ENCODE measurements at regions not wholly inside any gene's neighbourhood (a gene's known extent, or its start where the extent isn't known, plus 50 kb on each side); places are given as distances from the start of the nearest gene placed in this dataset.
A peak's percentile ranks its signal among the peaks of the same experiment; 100 is the strongest.
"Not testable (repeated sequence)": the region's sequence is repeated elsewhere in the genome, so short reads cannot be mapped to it uniquely, and the experiment has no call there.

GRCh38 chr13:68927387-68928026, 1180.1 kb upstream of the ATXN8OS start:
- DNase-seq, result no peak

GRCh38 chr13:68923995-68924394, 1183.6 kb upstream of the ATXN8OS start:
- DNase-seq, result no peak

GRCh38 chr13:68908879-68909278, 1198.7 kb upstream of the ATXN8OS start:
- no peak for DNase-seq

- DNase-seq, result no peak
These were observed 1202.4 kb upstream of the ATXN8OS start for GRCh38 chr13:68905186-68905585.

- no peak for DNase-seq
These were observed 1210.2 kb upstream of the ATXN8OS start for GRCh38 chr13:68897331-68897928.

- no peak for DNase-seq
These were observed 1211.9 kb upstream of the ATXN8OS start for GRCh38 chr13:68895696-68896095.

- DNase-seq, result not testable (repeated sequence)
These were observed 1213.9 kb upstream of the ATXN8OS start for GRCh38 chr13:68893721-68894120.

- not testable (repeated sequence) for DNase-seq
These were observed 1215.0 kb upstream of the ATXN8OS start for GRCh38 chr13:68892596-68892995.

- not testable (repeated sequence) for DNase-seq
These were observed 1217.5 kb upstream of the ATXN8OS start for GRCh38 chr13:68890101-68890500.

- DNase-seq, result no peak
These were observed 1218.8 kb upstream of the ATXN8OS start for GRCh38 chr13:68888832-68889231.

GRCh38 chr13:68872338-68872737, 1235.3 kb upstream of the ATXN8OS start:
- DNase-seq, result no peak

- no peak for DNase-seq
These were observed 1256.6 kb upstream of the ATXN8OS start for GRCh38 chr13:68851026-68851425.

GRCh38 chr13:68850160-68850559, 1257.5 kb upstream of the ATXN8OS start:
- DNase-seq, result no peak

GRCh38 chr13:68846663-68847062, 1261.0 kb upstream of the ATXN8OS start:
- no peak for DNase-seq

- no peak for DNase-seq
These were observed 1273.3 kb upstream of the ATXN8OS start for GRCh38 chr13:68834375-68834774.

- DNase-seq, result no peak
These were observed 1290.9 kb upstream of the ATXN8OS start for GRCh38 chr13:68816715-68817114.

GRCh38 chr13:68813180-68813796, 1294.3 kb upstream of the ATXN8OS start:
- DNase-seq, result no peak

- no peak for DNase-seq
These were observed 1297.0 kb upstream of the ATXN8OS start for GRCh38 chr13:68810660-68811059.

GRCh38 chr13:68808456-68808855, 1299.2 kb upstream of the ATXN8OS start:
- DNase-seq, result no peak

GRCh38 chr13:68806125-68806524, 1301.5 kb upstream of the ATXN8OS start:
- no peak for DNase-seq

GRCh38 chr13:68784275-68784674, 1323.4 kb upstream of the ATXN8OS start:
- DNase-seq, result no peak

GRCh38 chr13:68759617-68760016, 1348.0 kb upstream of the ATXN8OS start:
- DNase-seq, result no peak

GRCh38 chr13:68749796-68750195, 1357.8 kb upstream of the ATXN8OS start:
- DNase-seq, result no peak

GRCh38 chr13:68748038-68748437, 1359.6 kb upstream of the ATXN8OS start:
- DNase-seq, result no peak

GRCh38 chr13:68745502-68745901, 1362.1 kb upstream of the ATXN8OS start:
- DNase-seq, result peak; percentile 33
